GM12878 (cell line): ENCODE measurements at regions not wholly inside any gene's neighbourhood (a gene's known extent, or its start where the extent isn't known, plus 50 kb on each side); places are given as distances from the start of the nearest gene placed in this dataset.

Experiments
- ATAC-seq: fragments of 200-7000 bp; cut with Tn5 transposase; 3 replicates; pipeline ENCODE4 v1.9.1; 2020; ENCODE audit warnings: mild to moderate bottlenecking, moderate library complexity
- BruUV-seq: library from RNA; stranded (reverse); fragments of 400-500 nt; replicated peaks from 2 replicates; lab custom pipeline; 2021; lab: Mats Ljungman, UMichigan
- CTCF ChIA-PET: fragments of 300-600 bp; sonication (Branson Sonifier 250); formaldehyde crosslinking; extraction: SDS; loops from one replicate; lab custom pipeline; 2021; ENCODE audit warnings: inconsistent platforms; lab: Yijun Ruan, JAX
- POLR2A ChIA-PET: fragments of 350-600 bp; formaldehyde crosslinking; extraction: SDS; loops from one replicate; lab custom pipeline; 2021; ENCODE audit warnings: inconsistent platforms; lab: Charles Lee
- RAD21 ChIA-PET: fragments of 300-600 bp; sonication (Branson Sonifier 250); formaldehyde crosslinking; loops from one replicate; lab custom pipeline; 2023; ENCODE audit warnings: antibody characterized with exemption; ENCODE audit not compliant: unreplicated experiment; lab: Charles Lee
- SMC1A ChIA-PET: fragments of 300-600 bp; sonication (Branson Sonifier 250); formaldehyde crosslinking; loops from one replicate; lab custom pipeline; 2023; ENCODE audit not compliant: unreplicated experiment, uncharacterized antibody; lab: Charles Lee
- DNase-seq: peaks from one replicate; pipeline ENCODE4 v3.0.0-alpha.2; 2011; ENCODE audit warnings: low read depth, low spot score
- FAIRE-seq: peaks from 3 replicates; lab custom pipeline; 2011; peaks lifted over from hg19 to GRCh38; lab: Jason Lieb, UNC
- H2AFZ ChIP-seq: 2 replicates; pipeline ENCODE4 v1.6.0; 2011; ENCODE audit warnings: low read depth, low read length, control low read depth; ENCODE audit not compliant: control insufficient read depth
- H3K27ac ChIP-seq: 2 replicates; pipeline ENCODE4 v1.5.1; 2011; ENCODE audit warnings: control low read depth; ENCODE audit not compliant: control insufficient read depth, insufficient read depth
- H3K27me3 ChIP-seq, 2 experiments: replicated peaks in 1 of 2; 2 replicates each; pipeline versions ENCODE4 v1.6.0 to v1.6.1; 2011; ENCODE audit warnings: low read length in 1 of 2; ENCODE audit not compliant: control insufficient read depth in 2 of 2, insufficient read depth in 2 of 2
- H3K36me3 ChIP-seq, 2 experiments: 2 replicates each; pipeline ENCODE4 v1.5.1; 2011; ENCODE audit warnings: low read length in 1 of 2; ENCODE audit not compliant: control insufficient read depth in 2 of 2, insufficient read depth in 2 of 2
- H3K4me1 ChIP-seq: 2 replicates; pipeline ENCODE4 v1.6.1; 2011; ENCODE audit warnings: mild to moderate bottlenecking, low read length, moderate library complexity, mixed read lengths; ENCODE audit not compliant: control insufficient read depth, insufficient read depth
- H3K4me2 ChIP-seq: 2 replicates; pipeline ENCODE4 v1.6.0; 2011; ENCODE audit warnings: control low read depth; ENCODE audit not compliant: control insufficient read depth, insufficient read depth
- H3K4me3 ChIP-seq: fragments of 200-600 bp; sonication (generic); 2 replicates; pipeline ENCODE4 v1.5.1; 2016
- H3K79me2 ChIP-seq: 2 replicates; pipeline ENCODE4 v1.6.0; 2011; ENCODE audit warnings: low read length; ENCODE audit not compliant: control insufficient read depth, insufficient read depth
- H3K9ac ChIP-seq: 2 replicates; pipeline ENCODE4 v1.8.0; 2011; ENCODE audit warnings: low read length, control low read depth, mixed read lengths; ENCODE audit not compliant: control insufficient read depth, insufficient read depth
- H3K9me3 ChIP-seq: replicated peaks from 3 replicates; pipeline ENCODE4 v1.5.1; 2011; ENCODE audit warnings: mild to moderate bottlenecking, low read length; ENCODE audit not compliant: control insufficient read depth, insufficient read depth
- H4K20me1 ChIP-seq: 2 replicates; pipeline ENCODE4 v1.6.0; 2011; ENCODE audit not compliant: control insufficient read depth, insufficient read depth
- BCL11A ChIP-seq: IDR thresholded peaks from 2 replicates; pipeline ENCODE4 v1.6.1; 2011; ENCODE audit warnings: low read depth, low read length
- CEBPB ChIP-seq, 2 experiments: fragments of 150-350 bp in 1 of 2; IDR thresholded peaks; 2 replicates each; pipeline ENCODE4 v1.6.1; 2012 to 2014; ENCODE audit warnings: low read depth in 2 of 2, low read length in 2 of 2, borderline replicate concordance in 1 of 2, inconsistent platforms in 1 of 2
- CREB1 ChIP-seq: IDR thresholded peaks from 2 replicates; pipeline ENCODE4 v1.6.1; 2012; ENCODE audit warnings: low read depth, mild to moderate bottlenecking, inconsistent platforms
- CTCF ChIP-seq, 3 experiments: IDR thresholded peaks in 2 of 3; conservative IDR thresholded peaks in 1 of 3; 2 replicates each; pipeline ENCODE4 v1.5.1; 2011; ENCODE audit warnings: low read depth in 3 of 3, low read length in 3 of 3, mild to moderate bottlenecking in 3 of 3, control low read depth in 2 of 3, moderate library complexity in 2 of 3, inconsistent platforms in 1 of 3, mixed read lengths in 1 of 3; ENCODE audit not compliant: control insufficient read depth in 2 of 3, insufficient read depth in 1 of 3; ENCODE audit errors: extremely low read depth in 1 of 3
- IRF5 ChIP-seq: fragments of 450-650 bp; IDR thresholded peaks from 2 replicates; pipeline ENCODE4 v1.6.1; 2017; ENCODE audit warnings: borderline replicate concordance
- KAT2A ChIP-seq: conservative IDR thresholded peaks from 2 replicates; pipeline ENCODE4 v1.6.1; 2011; ENCODE audit warnings: low read depth, low read length; ENCODE audit not compliant: control insufficient read depth
- MXI1 ChIP-seq: fragments of 150-350 bp; IDR thresholded peaks from 2 replicates; pipeline ENCODE4 v1.6.1; 2011; ENCODE audit warnings: low read depth, mild to moderate bottlenecking, inconsistent platforms, low read length, improper control_type of control experiment
- NFXL1 ChIP-seq: fragments of 450-650 bp; IDR thresholded peaks from 2 replicates; pipeline ENCODE4 v1.6.1; 2017; ENCODE audit warnings: antibody characterized with exemption, mild to moderate bottlenecking, borderline replicate concordance
- REST ChIP-seq: IDR thresholded peaks from 2 replicates; pipeline ENCODE4 v1.6.1; 2012; ENCODE audit warnings: mild to moderate bottlenecking, low read depth, low read length
- TCF7 ChIP-seq: IDR thresholded peaks from 2 replicates; pipeline ENCODE4 v1.6.1; 2014; ENCODE audit warnings: antibody characterized with exemption, borderline replicate concordance
- YY1 ChIP-seq: IDR thresholded peaks from 2 replicates; pipeline ENCODE4 v1.6.1; 2011; ENCODE audit warnings: low read depth, mild to moderate bottlenecking, low read length
- ZBTB11 ChIP-seq: fragments of 450-650 bp; formaldehyde crosslinking; IDR thresholded peaks from 2 replicates; pipeline ENCODE4 v1.5.0; 2022; ENCODE audit warnings: mild to moderate bottlenecking, missing genetic modification characterization
- ZNF207 ChIP-seq: fragments of 450-650 bp; IDR thresholded peaks from 2 replicates; pipeline ENCODE4 v1.6.1; 2014; ENCODE audit warnings: antibody characterized with exemption, mild to moderate bottlenecking, borderline replicate concordance
- ZNF24 ChIP-seq: fragments of 450-650 bp; IDR thresholded peaks from 2 replicates; pipeline ENCODE4 v1.6.1; 2017; ENCODE audit warnings: antibody characterized with exemption, mild to moderate bottlenecking
- WGBS: methylation state at CpG from one replicate; pipeline ENCODE4 v1.1.6; 2016; ENCODE audit warnings: low lambda C conversion rate; ENCODE audit not compliant: insufficient replicate concordance, insufficient coverage; ENCODE audit errors: missing lambda C conversion rate; 5-methylcytosine and 5-hydroxymethylcytosine counted together
- in situ Hi-C: fragments of 300-500 bp; cut with MboI; formaldehyde crosslinking; loops from 9 replicates; pipeline ENCODE4 v1.14.3; 2018; ENCODE audit warnings: mixed read lengths
- intact Hi-C: fragments of 100-400 bp; cut with micrococcal nuclease; formaldehyde crosslinking; loops from one replicate; pipeline ENCODE4 v1.14.2; 2022; ENCODE audit not compliant: unreplicated experiment

GRCh38 chr9:73773896-73774295 is 622.2 kb downstream of the ANXA1 start (continued):
- TF ChIP-seq TCF7 = no peak
- no peak for TF ChIP-seq YY1
- TF ChIP-seq REST = no peak
- TF ChIP-seq NFXL1 = no peak

- FAIRE-seq (no peak), ATAC-seq (no peak)
- POLR2A ChIA-PET = no interaction called here
- TF ChIP-seq IRF5 (no peak), MXI1 (no peak), ZNF24 (no peak), KAT2A (no peak), CREB1 (no peak), CEBPB (IDR thresholded peaks at IDR 0.05; ENCODE audit: borderline replicate concordance in 1 of 2, low read depth in 2 of 2, low read length in 2 of 2) (no peak), BCL11A (no peak), ZBTB11 (CRISPR knock-in tag) (no peak), ZNF207 (no peak), CTCF (IDR thresholded peaks at IDR 0.05 in 2 of 3, conservative IDR thresholded peaks at IDR 0.05 in 1 of 3; ENCODE audit: control insufficient read depth in 2 of 3, extremely low read depth in 1 of 3, insufficient read depth in 1 of 3, low read depth in 3 of 3, low read length in 3 of 3) (no peak)
These were observed 624.1 kb downstream of the ANXA1 start for GRCh38 chr9:73775757-73776156.

More at GRCh38 chr9:73775757-73776156, 624.1 kb downstream of the ANXA1 start:
- RAD21 ChIA-PET = no interaction called here
- no peaks in the 10 kb centered on the region for H4K20me1 ChIP-seq
- no peak overlapping the region for H2AFZ ChIP-seq
- H3K27ac ChIP-seq = no peak overlapping the region
- DNase-seq = no peak
- no peaks in the 10 kb centered on the region for H3K79me2 ChIP-seq
- CTCF ChIA-PET = no interaction called here
- no peaks in the 10 kb centered on the region for H3K4me1 ChIP-seq
- intact Hi-C loops = no loop called here
- no peak overlapping the region for H3K4me3 ChIP-seq
- no peak overlapping the region for H3K4me2 ChIP-seq
- no TSS peak for BruUV-seq
- no peak overlapping the region for H3K9ac ChIP-seq
- SMC1A ChIA-PET = no interaction called here
- WGBS = 0% methylated on average over 2 of the region's 2 CpGs
- in situ Hi-C loops = no loop called here
- H3K36me3 ChIP-seq = no peaks in the 10 kb centered on the region
- no peaks in the 10 kb centered on the region for H3K9me3 ChIP-seq
- no peaks in the 10 kb centered on the region for H3K27me3 ChIP-seq
